DOHH2 (cell line): ENCODE measurements at regions not wholly inside any gene's neighbourhood (a gene's known extent, or its start where the extent isn't known, plus 50 kb on each side); places are given as distances from the start of the nearest gene placed in this dataset.

Experiments used
- EZH2phosphoT487 ChIP-seq: fragments of 200-600 bp; sonication (generic); IDR thresholded peaks from 2 replicates; pipeline ENCODE4 v1.6.1; 2017; ENCODE audit warnings: borderline replicate concordance, mild to moderate bottlenecking, antibody characterized with exemption, low read length, moderate library complexity, mixed read lengths
- TF ChIP-seq, protein P1 (sequence below): fragments of 200-600 bp; sonication (generic); IDR thresholded peaks from one replicate; pipeline ENCODE4 v1.5.1; 2014; ENCODE audit warnings: antibody characterized with exemption, mild to moderate bottlenecking, low read depth, low read length; ENCODE audit not compliant: poor library complexity, severe bottlenecking

DNA sequence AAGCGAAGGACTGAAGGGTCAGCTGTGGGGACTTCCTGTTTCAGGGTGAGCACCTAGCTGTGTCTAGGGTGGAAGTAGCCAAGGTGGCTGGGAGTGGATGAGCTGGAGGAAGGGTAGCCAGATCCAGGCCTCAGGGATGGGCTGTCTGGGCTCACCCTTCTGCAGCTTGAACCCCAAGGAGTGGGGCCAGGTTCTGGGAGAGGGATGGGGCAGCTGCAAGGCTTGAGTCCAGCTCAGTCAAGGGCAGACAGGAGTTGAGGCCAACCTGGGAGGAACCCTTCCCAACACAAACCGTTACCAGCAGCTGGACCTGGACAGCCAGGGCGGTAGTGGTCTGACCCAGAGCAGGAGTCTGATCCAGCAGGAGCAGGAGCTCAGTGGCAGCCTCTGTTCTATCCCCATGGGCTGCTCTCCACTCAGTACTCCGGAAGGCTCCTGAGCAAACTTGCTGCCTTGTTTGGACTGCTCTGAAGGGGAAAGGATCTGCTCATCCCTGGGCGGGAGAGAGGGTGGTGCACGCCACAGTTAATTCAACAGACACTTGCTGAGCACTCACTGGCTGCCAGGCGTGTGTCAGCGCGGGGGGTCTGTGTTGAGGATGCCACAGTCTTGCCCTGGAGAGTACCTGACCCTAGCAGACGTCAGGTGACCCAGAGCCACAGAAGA, 53.8 kb upstream of the THY1 start:
- TF ChIP-seq, protein P1, sequence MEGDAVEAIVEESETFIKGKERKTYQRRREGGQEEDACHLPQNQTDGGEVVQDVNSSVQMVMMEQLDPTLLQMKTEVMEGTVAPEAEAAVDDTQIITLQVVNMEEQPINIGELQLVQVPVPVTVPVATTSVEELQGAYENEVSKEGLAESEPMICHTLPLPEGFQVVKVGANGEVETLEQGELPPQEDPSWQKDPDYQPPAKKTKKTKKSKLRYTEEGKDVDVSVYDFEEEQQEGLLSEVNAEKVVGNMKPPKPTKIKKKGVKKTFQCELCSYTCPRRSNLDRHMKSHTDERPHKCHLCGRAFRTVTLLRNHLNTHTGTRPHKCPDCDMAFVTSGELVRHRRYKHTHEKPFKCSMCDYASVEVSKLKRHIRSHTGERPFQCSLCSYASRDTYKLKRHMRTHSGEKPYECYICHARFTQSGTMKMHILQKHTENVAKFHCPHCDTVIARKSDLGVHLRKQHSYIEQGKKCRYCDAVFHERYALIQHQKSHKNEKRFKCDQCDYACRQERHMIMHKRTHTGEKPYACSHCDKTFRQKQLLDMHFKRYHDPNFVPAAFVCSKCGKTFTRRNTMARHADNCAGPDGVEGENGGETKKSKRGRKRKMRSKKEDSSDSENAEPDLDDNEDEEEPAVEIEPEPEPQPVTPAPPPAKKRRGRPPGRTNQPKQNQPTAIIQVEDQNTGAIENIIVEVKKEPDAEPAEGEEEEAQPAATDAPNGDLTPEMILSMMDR, result no peak
- no peak for TF ChIP-seq EZH2phosphoT487
